DND-41 (cell line): ENCODE measurements at regions not wholly inside any gene's neighbourhood (a gene's known extent, or its start where the extent isn't known, plus 50 kb on each side); places are given as distances from the start of the nearest gene placed in this dataset.

ENCODE experiments used
- EZH2 ChIP-seq: IDR thresholded peaks from 3 replicates; pipeline ENCODE4 v1.6.1; 2012; ENCODE audit warnings: borderline replicate concordance, low read depth, mild to moderate bottlenecking, moderate library complexity, low read length, inconsistent platforms; ENCODE audit not compliant: severe bottlenecking
- TF ChIP-seq, protein P1 (sequence below): IDR thresholded peaks from 2 replicates; pipeline ENCODE4 v1.5.1; 2012; ENCODE audit warnings: borderline replicate concordance, low read length, moderate library complexity, mild to moderate bottlenecking; ENCODE audit not compliant: poor library complexity, severe bottlenecking; ENCODE audit errors: extremely low read depth

DNA sequence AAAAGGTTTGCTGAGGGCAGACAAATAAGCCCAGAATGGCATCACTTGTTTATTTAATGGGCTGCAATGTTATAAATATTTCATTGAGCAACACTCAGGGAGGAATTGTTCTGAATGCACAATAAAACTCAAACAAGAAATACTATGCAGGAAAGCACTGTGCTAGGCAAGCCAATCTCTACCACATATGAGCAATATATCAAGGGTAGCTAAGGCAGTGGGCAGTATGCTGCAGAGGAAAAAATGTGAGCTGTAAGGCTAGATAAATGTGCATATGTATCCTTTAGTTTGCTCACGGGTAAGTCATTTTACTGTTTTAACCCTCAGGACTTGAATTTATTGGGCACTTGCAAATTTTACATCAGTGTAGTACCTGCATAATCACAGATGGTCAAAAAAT, 349.6 kb downstream of the CDC14C start:
- TF ChIP-seq, protein P1, sequence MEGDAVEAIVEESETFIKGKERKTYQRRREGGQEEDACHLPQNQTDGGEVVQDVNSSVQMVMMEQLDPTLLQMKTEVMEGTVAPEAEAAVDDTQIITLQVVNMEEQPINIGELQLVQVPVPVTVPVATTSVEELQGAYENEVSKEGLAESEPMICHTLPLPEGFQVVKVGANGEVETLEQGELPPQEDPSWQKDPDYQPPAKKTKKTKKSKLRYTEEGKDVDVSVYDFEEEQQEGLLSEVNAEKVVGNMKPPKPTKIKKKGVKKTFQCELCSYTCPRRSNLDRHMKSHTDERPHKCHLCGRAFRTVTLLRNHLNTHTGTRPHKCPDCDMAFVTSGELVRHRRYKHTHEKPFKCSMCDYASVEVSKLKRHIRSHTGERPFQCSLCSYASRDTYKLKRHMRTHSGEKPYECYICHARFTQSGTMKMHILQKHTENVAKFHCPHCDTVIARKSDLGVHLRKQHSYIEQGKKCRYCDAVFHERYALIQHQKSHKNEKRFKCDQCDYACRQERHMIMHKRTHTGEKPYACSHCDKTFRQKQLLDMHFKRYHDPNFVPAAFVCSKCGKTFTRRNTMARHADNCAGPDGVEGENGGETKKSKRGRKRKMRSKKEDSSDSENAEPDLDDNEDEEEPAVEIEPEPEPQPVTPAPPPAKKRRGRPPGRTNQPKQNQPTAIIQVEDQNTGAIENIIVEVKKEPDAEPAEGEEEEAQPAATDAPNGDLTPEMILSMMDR = no peak
- TF ChIP-seq EZH2 = no peak
